MM.1S (cell line): ENCODE measurements at regions not wholly inside any gene's neighbourhood (a gene's known extent, or its start where the extent isn't known, plus 50 kb on each side); places are given as distances from the start of the nearest gene placed in this dataset.
"Not testable (repeated sequence)": the region's sequence is repeated elsewhere in the genome, so short reads cannot be mapped to it uniquely, and the experiment has no call there.

Experiments used
- DNase-seq: peaks from one replicate; pipeline ENCODE4 v3.0.0-alpha.2; 2015
- H2AFZ ChIP-seq: fragments of 300-600 bp; sonication (generic); 2 replicates; pipeline ENCODE4 v1.6.0; 2016; ENCODE audit warnings: antibody characterized with exemption, low read length
- H3F3A ChIP-seq: fragments of 300-600 bp; sonication (generic); 2 replicates; pipeline ENCODE4 v1.6.1; 2016; ENCODE audit warnings: mild to moderate bottlenecking, antibody characterized with exemption, low read length, moderate library complexity, mixed read lengths; ENCODE audit not compliant: insufficient read depth
- H3K27ac ChIP-seq: fragments of 300-600 bp; sonication (generic); 2 replicates; pipeline ENCODE4 v1.5.1; 2016; ENCODE audit warnings: mild to moderate bottlenecking, low read length
- H3K27me3 ChIP-seq: fragments of 300-600 bp; sonication (generic); replicated peaks from 2 replicates; pipeline ENCODE4 v1.6.0; 2016; ENCODE audit warnings: low read length; ENCODE audit not compliant: insufficient read depth
- H3K36me3 ChIP-seq: fragments of 300-600 bp; sonication (generic); replicated peaks from 2 replicates; pipeline ENCODE4 v1.6.1; 2016; ENCODE audit warnings: mild to moderate bottlenecking, low read length, mixed read lengths; ENCODE audit not compliant: insufficient read depth
- H3K4me1 ChIP-seq: fragments of 300-600 bp; sonication (generic); 2 replicates; pipeline ENCODE4 v1.6.1; 2016; ENCODE audit warnings: low read length, mixed read lengths
- H3K4me2 ChIP-seq: fragments of 300-600 bp; sonication (generic); 2 replicates; pipeline ENCODE4 v1.6.0; 2016; ENCODE audit warnings: low read depth, low read length
- H3K4me3 ChIP-seq: fragments of 300-600 bp; sonication (generic); 2 replicates; pipeline ENCODE4 v1.5.1; 2016; ENCODE audit warnings: low read length, mixed read lengths
- H3K79me2 ChIP-seq: fragments of 300-600 bp; sonication (generic); 2 replicates; pipeline ENCODE4 v1.6.1; 2016; ENCODE audit warnings: mixed run types, low read length, mixed read lengths
- H3K9ac ChIP-seq: fragments of 300-600 bp; sonication (generic); 2 replicates; pipeline ENCODE4 v1.6.1; 2016; ENCODE audit warnings: low read length, mixed read lengths
- H3K9me2 ChIP-seq: fragments of 300-600 bp; sonication (generic); replicated peaks from 2 replicates; pipeline ENCODE4 v1.6.1; 2016; ENCODE audit warnings: mild to moderate bottlenecking, low read length, mixed read lengths; ENCODE audit not compliant: insufficient read depth
- H3K9me3 ChIP-seq: fragments of 300-600 bp; sonication (generic); replicated peaks from 2 replicates; pipeline ENCODE4 v1.6.1; 2016; ENCODE audit warnings: mild to moderate bottlenecking, low read length, mixed read lengths; ENCODE audit not compliant: insufficient read depth
- H4K20me1 ChIP-seq: fragments of 300-600 bp; sonication (generic); 2 replicates; pipeline ENCODE4 v1.6.1; 2016; ENCODE audit warnings: mild to moderate bottlenecking, low read length, moderate library complexity, mixed read lengths; ENCODE audit not compliant: insufficient read depth

DNA sequence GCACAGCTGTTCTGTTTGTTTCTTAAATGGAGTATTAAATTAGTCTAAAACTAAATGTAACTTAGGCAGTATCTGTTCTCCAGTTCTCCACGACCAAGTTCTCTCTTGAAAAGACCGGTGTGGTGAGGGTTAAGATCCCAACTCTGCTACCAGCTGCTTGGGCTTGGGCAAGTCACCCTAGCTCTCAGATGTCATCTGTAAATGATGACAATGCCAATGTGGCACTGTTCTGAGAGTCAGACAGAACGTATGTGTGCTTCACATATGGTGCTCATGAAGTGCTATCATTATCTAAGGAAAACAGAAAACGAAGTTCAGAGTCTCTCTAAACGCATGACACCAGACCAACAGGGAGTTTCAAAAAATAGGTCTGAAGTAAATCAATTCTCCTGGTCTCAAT, 4025.0 kb upstream of the TPTE start:
- not testable (repeated sequence) for H3K4me1 ChIP-seq, H3K27me3 ChIP-seq, H3K4me3 ChIP-seq, H3K79me2 ChIP-seq, H3K27ac ChIP-seq, H4K20me1 ChIP-seq, H3K36me3 ChIP-seq, H3K9ac ChIP-seq, H3K4me2 ChIP-seq, H2AFZ ChIP-seq, H3K9me3 ChIP-seq, H3K9me2 ChIP-seq, DNase-seq, H3F3A ChIP-seq

DNA sequence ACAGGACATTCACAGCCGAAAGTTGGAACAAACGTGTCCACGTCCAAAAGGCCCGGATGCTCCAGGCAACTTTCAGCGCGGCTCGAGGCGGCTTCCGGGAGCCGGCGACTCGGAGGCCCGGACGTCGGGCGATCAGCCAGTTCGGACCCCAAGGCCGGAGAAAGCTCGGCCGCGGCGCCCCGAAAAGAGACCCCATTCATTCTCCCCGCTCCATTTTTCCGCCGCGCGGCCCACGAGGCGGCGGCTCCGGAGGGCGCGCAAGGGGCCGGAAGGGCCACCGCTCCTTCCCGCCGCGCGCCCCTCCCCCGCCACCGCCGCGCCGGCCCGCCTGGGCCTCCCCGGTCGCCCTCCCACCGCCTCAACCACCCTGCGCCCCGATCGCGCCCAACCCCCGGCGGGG, 4022.7 kb upstream of the TPTE start:
- DNase-seq, result peak; percentile 44
- H3K9me3 ChIP-seq, H4K20me1 ChIP-seq, H3K4me2 ChIP-seq, H3F3A ChIP-seq, H3K36me3 ChIP-seq, H3K9me2 ChIP-seq, H3K79me2 ChIP-seq, H2AFZ ChIP-seq, H3K27me3 ChIP-seq, H3K4me1 ChIP-seq: not testable (repeated sequence)
- peak overlapping the region; percentile 32; the same call in 1 of the 2 replicates for H3K27ac ChIP-seq
- peak overlapping the region; percentile 62 for H3K4me3 ChIP-seq
- H3K9ac ChIP-seq, result peak overlapping the region; percentile 72

- H3K4me3 ChIP-seq, H3K27me3 ChIP-seq, DNase-seq, H3K9me2 ChIP-seq, H4K20me1 ChIP-seq, H3K79me2 ChIP-seq, H3K27ac ChIP-seq, H3F3A ChIP-seq, H3K4me1 ChIP-seq, H3K9ac ChIP-seq, H3K9me3 ChIP-seq, H3K36me3 ChIP-seq, H2AFZ ChIP-seq, H3K4me2 ChIP-seq: not testable (repeated sequence)
These were observed 4022.1 kb upstream of the TPTE start for GRCh38 chr21:6499128-6499826.

DNA sequence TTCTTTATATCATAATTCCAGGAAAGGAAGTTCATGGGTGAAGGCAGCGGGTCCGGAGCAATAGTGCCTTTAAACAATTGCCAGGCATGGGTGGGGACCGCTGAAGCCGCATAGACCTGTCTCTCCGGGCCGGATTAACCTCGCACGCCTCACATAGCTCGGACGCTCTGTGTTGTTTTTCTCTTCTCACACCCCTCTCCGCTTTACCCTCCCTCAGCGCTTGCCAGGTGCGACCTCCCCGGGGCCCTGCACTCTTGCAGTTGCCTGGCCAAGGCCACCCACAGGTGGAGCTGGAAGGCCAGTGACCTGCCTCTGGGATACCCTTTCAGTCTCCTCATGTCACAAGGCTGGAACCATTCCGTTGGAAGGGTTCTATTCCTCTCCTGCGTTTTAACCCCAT, 4021.5 kb upstream of the TPTE start:
- not testable (repeated sequence) for H3K79me2 ChIP-seq, H3F3A ChIP-seq, H3K9me3 ChIP-seq, H3K27ac ChIP-seq, H3K4me1 ChIP-seq, H2AFZ ChIP-seq, H3K4me3 ChIP-seq, DNase-seq, H3K27me3 ChIP-seq, H3K9ac ChIP-seq, H4K20me1 ChIP-seq, H3K36me3 ChIP-seq, H3K9me2 ChIP-seq, H3K4me2 ChIP-seq

DNA sequence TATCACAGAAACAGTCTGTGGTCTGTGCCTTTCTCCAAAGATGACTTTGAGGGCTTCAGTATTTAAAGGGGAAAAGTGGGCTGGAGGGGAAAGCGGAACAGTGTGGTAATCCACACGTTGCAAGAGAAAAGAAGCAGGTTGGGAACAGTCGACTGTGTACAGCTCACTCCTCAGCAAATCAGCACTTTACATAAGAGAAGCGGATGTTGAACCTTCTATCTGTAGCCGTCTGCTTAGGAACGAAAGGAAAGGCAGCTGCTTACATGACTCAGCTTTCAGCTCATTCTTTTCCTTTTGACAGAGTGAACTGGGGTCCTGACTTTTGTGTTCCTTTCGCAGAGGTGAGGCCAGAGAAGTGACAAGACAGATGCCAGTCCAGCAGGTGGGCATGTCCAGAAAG, 4020.7 kb upstream of the TPTE start:
- not testable (repeated sequence) for H3K9ac ChIP-seq, H3K9me2 ChIP-seq, H3F3A ChIP-seq, H3K27ac ChIP-seq, DNase-seq, H4K20me1 ChIP-seq, H2AFZ ChIP-seq, H3K27me3 ChIP-seq, H3K36me3 ChIP-seq, H3K4me1 ChIP-seq, H3K4me2 ChIP-seq, H3K9me3 ChIP-seq, H3K4me3 ChIP-seq, H3K79me2 ChIP-seq

DNA sequence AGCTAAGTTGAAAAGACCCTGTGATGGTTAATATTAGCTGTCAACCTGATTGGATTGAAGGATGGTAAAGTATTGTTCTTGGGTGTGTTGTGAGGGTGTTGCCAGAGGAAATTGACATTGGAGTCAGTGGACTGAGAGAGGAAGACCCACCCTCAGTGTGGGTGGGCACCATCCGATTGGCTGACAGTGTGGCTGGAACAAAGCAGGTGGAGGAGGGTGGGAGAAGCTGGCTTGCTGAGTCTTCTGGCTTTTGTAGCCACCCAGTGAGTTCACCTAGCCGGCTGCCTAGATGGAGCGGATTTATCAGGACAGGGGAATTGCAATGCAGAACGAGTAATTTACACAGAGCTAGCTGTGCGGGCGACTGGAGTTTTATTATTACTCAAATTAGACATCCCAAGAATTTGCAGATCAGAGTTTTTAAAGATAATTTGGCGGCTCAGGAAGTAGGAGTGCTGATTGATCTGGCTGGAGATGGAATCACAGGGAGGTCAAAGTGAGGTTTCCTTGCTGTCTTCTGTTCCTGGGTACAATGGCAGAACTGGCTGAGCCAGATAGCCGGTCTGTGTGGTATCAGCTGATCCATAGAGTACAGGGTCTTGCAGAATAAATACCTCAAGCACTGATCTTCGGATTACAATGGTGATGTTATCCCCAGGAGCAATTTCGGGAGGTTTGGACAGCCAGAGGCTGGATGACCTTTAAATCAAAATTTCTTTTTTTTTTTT, 4015.1 kb upstream of the TPTE start:
- H3K36me3 ChIP-seq, H3K27ac ChIP-seq, H3K9me3 ChIP-seq, H3K4me1 ChIP-seq, H3K4me3 ChIP-seq, H3K9me2 ChIP-seq, DNase-seq, H3K27me3 ChIP-seq, H4K20me1 ChIP-seq, H3K4me2 ChIP-seq, H3K9ac ChIP-seq, H2AFZ ChIP-seq, H3F3A ChIP-seq, H3K79me2 ChIP-seq: not testable (repeated sequence)

GRCh38 chr21:6507632-6508031, 4013.8 kb upstream of the TPTE start:
- not testable (repeated sequence) for H3K36me3 ChIP-seq, H3K4me1 ChIP-seq, H3K79me2 ChIP-seq, H3K27me3 ChIP-seq, H3K9me2 ChIP-seq, H3K4me3 ChIP-seq, H3K27ac ChIP-seq, H3K9ac ChIP-seq, H3K9me3 ChIP-seq, H2AFZ ChIP-seq, H3K4me2 ChIP-seq, H4K20me1 ChIP-seq, H3F3A ChIP-seq, DNase-seq

DNA sequence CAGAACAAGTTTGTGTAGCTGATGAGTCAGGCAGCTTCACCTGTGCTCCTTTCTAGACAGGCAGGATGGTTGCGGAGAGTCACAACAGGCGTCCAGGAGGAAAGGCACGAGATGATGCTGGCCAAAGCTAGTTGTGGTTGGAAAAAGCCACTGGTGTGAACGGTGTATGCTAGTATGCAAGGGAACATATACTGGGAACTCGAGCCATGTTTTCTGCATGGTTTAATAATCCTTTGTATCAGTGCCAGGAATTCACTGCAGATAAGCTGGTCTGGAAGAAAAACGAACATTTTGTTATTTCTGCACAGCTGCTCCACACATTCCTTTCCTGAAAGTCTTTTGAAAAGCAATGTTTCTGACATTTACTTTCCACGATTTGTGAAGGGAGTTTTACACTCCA, 3999.6 kb upstream of the TPTE start:
- not testable (repeated sequence) for DNase-seq, H3K9me2 ChIP-seq, H4K20me1 ChIP-seq, H3K27ac ChIP-seq, H3K9me3 ChIP-seq, H2AFZ ChIP-seq, H3K4me2 ChIP-seq, H3F3A ChIP-seq, H3K9ac ChIP-seq, H3K79me2 ChIP-seq, H3K36me3 ChIP-seq, H3K4me3 ChIP-seq, H3K4me1 ChIP-seq, H3K27me3 ChIP-seq
